Endothelial cell of umbilical vein (primary cell): ENCODE measurements at regions not wholly inside any gene's neighbourhood (a gene's known extent, or its start where the extent isn't known, plus 50 kb on each side); places are given as distances from the start of the nearest gene placed in this dataset.

Experiments used
- BruUV-seq: library from RNA; stranded (reverse); fragments of 400-500 nt; replicated peaks from 2 replicates; lab custom pipeline; 2021; lab: Mats Ljungman, UMichigan
- CTCF ChIA-PET: fragments of 300-600, 350-600 bp; sonication (Branson Sonifier 250); formaldehyde crosslinking; loops from one replicate; lab custom pipeline; 2021; ENCODE audit warnings: antibody characterized with exemption, inconsistent platforms; lab: Charles Lee
- POLR2A ChIA-PET: fragments of 300-600, 350-600 bp; sonication (Branson Sonifier 250); formaldehyde crosslinking; loops from one replicate; lab custom pipeline; 2021; ENCODE audit warnings: antibody characterized with exemption, inconsistent platforms; lab: Charles Lee
- DNase-seq: peaks from one replicate; pipeline ENCODE4 v3.0.0-alpha.2; 2011; ENCODE audit warnings: low read depth, low spot score
- FAIRE-seq: peaks from 2 replicates; lab custom pipeline; 2011; peaks lifted over from hg19 to GRCh38; lab: Jason Lieb, UNC
- H2AFZ ChIP-seq: 2 replicates; pipeline ENCODE4 v1.6.0; 2012; ENCODE audit warnings: low read depth, low read length, control low read depth, inconsistent platforms
- H3K27ac ChIP-seq: 2 replicates; pipeline ENCODE4 v1.5.1; 2011; ENCODE audit warnings: low read depth, mild to moderate bottlenecking, control low read depth, low read length, moderate library complexity; ENCODE audit not compliant: insufficient read depth
- H3K27me3 ChIP-seq, 2 experiments: 2 replicates each; pipeline versions ENCODE4 v1.6.0 to v1.6.1; 2011; ENCODE audit warnings: low read length in 2 of 2, mixed read lengths in 1 of 2; ENCODE audit not compliant: control insufficient read depth in 2 of 2, insufficient read depth in 2 of 2
- H3K36me3 ChIP-seq, 2 experiments: 2 replicates in 1 of 2; 3 replicates in 1 of 2; pipeline ENCODE4 v1.5.1; 2011; ENCODE audit warnings: low read length in 2 of 2, mild to moderate bottlenecking in 1 of 2, moderate library complexity in 1 of 2; ENCODE audit not compliant: control insufficient read depth in 2 of 2, insufficient read depth in 2 of 2; ENCODE audit errors: extremely low read depth in 1 of 2
- H3K4me1 ChIP-seq: 3 replicates; pipeline ENCODE4 v1.5.1; 2011; ENCODE audit warnings: mild to moderate bottlenecking, low read length; ENCODE audit not compliant: control insufficient read depth, insufficient read depth; ENCODE audit errors: extremely low read depth
- H3K4me2 ChIP-seq: 2 replicates; pipeline ENCODE4 v1.6.1; 2011; ENCODE audit warnings: low read length, control low read depth, mixed read lengths; ENCODE audit not compliant: insufficient read depth
- H3K4me3 ChIP-seq, 3 experiments: fragments of 200-600 bp in 1 of 3; sonication (generic), shearing (Covaris generic) in 1 of 3; replicated peaks in 1 of 3; 2 replicates each; pipeline ENCODE4 v1.5.1; 2011 to 2016; ENCODE audit warnings: control low read depth in 3 of 3, low read length in 3 of 3, mild to moderate bottlenecking in 2 of 3, inconsistent platforms in 1 of 3, low read depth in 1 of 3, moderate library complexity in 1 of 3; ENCODE audit not compliant: insufficient read depth in 1 of 3
- H3K79me2 ChIP-seq: 2 replicates; pipeline ENCODE4 v1.6.0; 2012; ENCODE audit warnings: low read length, inconsistent platforms; ENCODE audit not compliant: control insufficient read depth, insufficient read depth
- H3K9ac ChIP-seq: replicated peaks from 2 replicates; pipeline ENCODE3; 2011; ENCODE audit warnings: low read length, control low read depth; ENCODE audit not compliant: insufficient read depth; ENCODE audit errors: extremely low read depth
- H3K9me1 ChIP-seq: replicated peaks from 3 replicates; pipeline ENCODE4 v1.6.0; 2011; ENCODE audit warnings: mild to moderate bottlenecking, low read length; ENCODE audit not compliant: control insufficient read depth, insufficient read depth; ENCODE audit errors: extremely low read depth
- H3K9me3 ChIP-seq: replicated peaks from 2 replicates; pipeline ENCODE4 v1.5.1; 2012; ENCODE audit warnings: low read length, inconsistent platforms; ENCODE audit not compliant: control insufficient read depth, insufficient read depth
- H4K20me1 ChIP-seq: replicated peaks from 2 replicates; pipeline ENCODE3; 2011; ENCODE audit warnings: mild to moderate bottlenecking, low read length; ENCODE audit not compliant: control insufficient read depth, insufficient read depth; ENCODE audit errors: extremely low read depth
- EZH2 ChIP-seq: IDR thresholded peaks from 2 replicates; pipeline ENCODE4 v1.6.1; 2012; ENCODE audit warnings: borderline replicate concordance, low read depth, mild to moderate bottlenecking, moderate library complexity, low read length, inconsistent platforms; ENCODE audit not compliant: severe bottlenecking
- FOS ChIP-seq: IDR thresholded peaks from 2 replicates; pipeline ENCODE4 v1.6.1; 2011; ENCODE audit warnings: mild to moderate bottlenecking, low read length, moderate library complexity, borderline replicate concordance; ENCODE audit not compliant: insufficient read depth
- GATA2 ChIP-seq: IDR thresholded peaks from 2 replicates; pipeline ENCODE4 v1.7.0; 2011; ENCODE audit warnings: low read depth, mild to moderate bottlenecking, moderate library complexity, mixed read lengths, low read length; ENCODE audit not compliant: insufficient read length, insufficient read depth
- JUN ChIP-seq: IDR thresholded peaks from 2 replicates; pipeline ENCODE4 v1.6.1; 2011; ENCODE audit warnings: borderline replicate concordance, low read depth; ENCODE audit not compliant: insufficient read length, insufficient read depth
- MYC ChIP-seq: IDR thresholded peaks from one replicate; pipeline ENCODE4 v1.6.1; 2011; ENCODE audit warnings: mild to moderate bottlenecking, low read depth, low read length
- POLR2A ChIP-seq: IDR thresholded peaks from 2 replicates; pipeline ENCODE4 v1.6.1; 2012; ENCODE audit warnings: low read depth, mild to moderate bottlenecking, control low read depth, low read length
- POLR2AphosphoS5 ChIP-seq: IDR thresholded peaks from 2 replicates; pipeline ENCODE4 v1.6.1; 2012; ENCODE audit warnings: low read depth, mild to moderate bottlenecking, control low read depth, low read length, moderate library complexity; ENCODE audit not compliant: insufficient read depth
- dilution Hi-C: fragments of 300-500 bp; cut with MboI; formaldehyde crosslinking; loops from one replicate; pipeline ENCODE4 v1.15.0; 2019; ENCODE audit warnings: low sequenced_read_pairs; ENCODE audit not compliant: extremely low pct_ligation_motif_present
- intact Hi-C: fragments of 100-400 bp; cut with micrococcal nuclease; formaldehyde crosslinking; loops from one replicate; pipeline ENCODE4 v1.10.0; 2022
- TF ChIP-seq, protein P1 (sequence below), 2 donors: IDR thresholded peaks; 1 replicate in 1 of 2; 2 replicates in 1 of 2; pipeline ENCODE4 v1.5.1; 2011; ENCODE audit warnings: low read length in 2 of 2, mild to moderate bottlenecking in 2 of 2, moderate library complexity in 2 of 2, control low read depth in 1 of 2, inconsistent platforms in 1 of 2, low read depth in 1 of 2; ENCODE audit not compliant: insufficient read depth in 1 of 2; ENCODE audit errors: extremely low read depth in 1 of 2
- TF ChIP-seq, protein P2 (sequence below): IDR thresholded peaks from 2 replicates; pipeline ENCODE4 v1.6.1; 2011; ENCODE audit not compliant: insufficient read depth, insufficient read length

DNA sequence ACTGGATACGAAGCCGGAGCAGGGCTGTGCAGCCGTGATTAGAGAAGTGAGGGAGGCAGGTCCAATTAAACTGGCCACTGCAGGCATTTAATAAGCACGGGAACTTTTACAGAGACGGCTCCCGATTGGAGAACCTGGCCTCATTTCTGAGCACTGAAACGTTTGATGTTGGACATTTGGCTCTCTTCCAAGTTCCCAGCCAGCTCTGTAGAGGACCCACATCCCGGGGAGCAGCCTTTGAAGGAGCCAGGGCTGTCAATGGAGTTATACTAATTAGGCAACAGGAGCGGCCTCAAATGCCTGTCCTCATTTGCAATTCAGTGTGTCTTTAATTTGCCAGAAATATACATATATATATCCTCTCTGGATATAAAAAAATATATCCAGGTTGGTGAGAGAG is 499.4 kb upstream of the C16orf82 start:
- Histone ChIP-seq H3K27me3 (no peaks in the 10 kb centered on the region), H3K4me3 (no peak overlapping the region), H2AFZ (no peak overlapping the region), H3K36me3 (no peaks in the 10 kb centered on the region), H3K4me2 (no peak overlapping the region), H3K79me2 (no peaks in the 10 kb centered on the region), H3K9ac (no peak overlapping the region), H3K9me3 (no peaks in the 10 kb centered on the region), H3K4me1 (no peaks in the 10 kb centered on the region), H3K9me1 (no peaks in the 10 kb centered on the region), H3K27ac (no peak overlapping the region), H4K20me1 (no peaks in the 10 kb centered on the region)
- dilution Hi-C loops (no loop called here), intact Hi-C loops (no loop called here)
- ChIA-PET CTCF (no interaction called here), POLR2A (no interaction called here)
- TF ChIP-seq, protein P1, sequence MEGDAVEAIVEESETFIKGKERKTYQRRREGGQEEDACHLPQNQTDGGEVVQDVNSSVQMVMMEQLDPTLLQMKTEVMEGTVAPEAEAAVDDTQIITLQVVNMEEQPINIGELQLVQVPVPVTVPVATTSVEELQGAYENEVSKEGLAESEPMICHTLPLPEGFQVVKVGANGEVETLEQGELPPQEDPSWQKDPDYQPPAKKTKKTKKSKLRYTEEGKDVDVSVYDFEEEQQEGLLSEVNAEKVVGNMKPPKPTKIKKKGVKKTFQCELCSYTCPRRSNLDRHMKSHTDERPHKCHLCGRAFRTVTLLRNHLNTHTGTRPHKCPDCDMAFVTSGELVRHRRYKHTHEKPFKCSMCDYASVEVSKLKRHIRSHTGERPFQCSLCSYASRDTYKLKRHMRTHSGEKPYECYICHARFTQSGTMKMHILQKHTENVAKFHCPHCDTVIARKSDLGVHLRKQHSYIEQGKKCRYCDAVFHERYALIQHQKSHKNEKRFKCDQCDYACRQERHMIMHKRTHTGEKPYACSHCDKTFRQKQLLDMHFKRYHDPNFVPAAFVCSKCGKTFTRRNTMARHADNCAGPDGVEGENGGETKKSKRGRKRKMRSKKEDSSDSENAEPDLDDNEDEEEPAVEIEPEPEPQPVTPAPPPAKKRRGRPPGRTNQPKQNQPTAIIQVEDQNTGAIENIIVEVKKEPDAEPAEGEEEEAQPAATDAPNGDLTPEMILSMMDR (IDR thresholded peaks at IDR 0.05; ENCODE audit: extremely low read depth in 1 of 2, insufficient read depth in 1 of 2, low read depth in 1 of 2, low read length in 2 of 2) = no peak
- TF ChIP-seq JUN = no peak
- no peak for TF ChIP-seq POLR2A
- no peak for TF ChIP-seq MYC
- no peak for TF ChIP-seq POLR2AphosphoS5
- TF ChIP-seq, protein P2, sequence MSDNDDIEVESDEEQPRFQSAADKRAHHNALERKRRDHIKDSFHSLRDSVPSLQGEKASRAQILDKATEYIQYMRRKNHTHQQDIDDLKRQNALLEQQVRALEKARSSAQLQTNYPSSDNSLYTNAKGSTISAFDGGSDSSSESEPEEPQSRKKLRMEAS = no peak
- TF ChIP-seq GATA2 = no peak
- TF ChIP-seq EZH2 = no peak
- no peak for TF ChIP-seq FOS
- DNase-seq (no peak), FAIRE-seq (no peak)
- no TSS peak for BruUV-seq
